Ishikawa (cell line): ENCODE measurements at regions not wholly inside any gene's neighbourhood (a gene's known extent, or its start where the extent isn't known, plus 50 kb on each side); places are given as distances from the start of the nearest gene placed in this dataset.

ENCODE experiments used
- CEBPB ChIP-seq: IDR thresholded peaks from 2 replicates; pipeline ENCODE4 v1.6.1; 2012
- CREB1 ChIP-seq: IDR thresholded peaks from 2 replicates; pipeline ENCODE4 v1.6.1; 2012; ENCODE audit warnings: low read depth
- EGR1 ChIP-seq: IDR thresholded peaks from 2 replicates; pipeline ENCODE4 v1.6.1; 2012
- EP300 ChIP-seq: IDR thresholded peaks from 2 replicates; pipeline ENCODE4 v1.6.1; 2012; ENCODE audit warnings: borderline replicate concordance
- FOXM1 ChIP-seq: IDR thresholded peaks from 2 replicates; pipeline ENCODE4 v1.6.1; 2012; ENCODE audit warnings: low read depth, borderline replicate concordance
- NFIC ChIP-seq: IDR thresholded peaks from 2 replicates; pipeline ENCODE4 v1.6.1; 2012
- RAD21 ChIP-seq: IDR thresholded peaks from 2 replicates; pipeline ENCODE4 v1.6.1; 2012; ENCODE audit warnings: low read depth
- TAF1 ChIP-seq: IDR thresholded peaks from 2 replicates; pipeline ENCODE4 v1.6.1; 2012; ENCODE audit warnings: low read depth, mild to moderate bottlenecking
- TCF12 ChIP-seq: IDR thresholded peaks from 2 replicates; pipeline ENCODE4 v1.6.1; 2012; ENCODE audit warnings: low read depth
- TEAD4 ChIP-seq: IDR thresholded peaks from 2 replicates; pipeline ENCODE4 v1.6.1; 2012
- YY1 ChIP-seq: IDR thresholded peaks from 2 replicates; pipeline ENCODE4 v1.6.1; 2012; ENCODE audit warnings: low read depth
- ZBTB7A ChIP-seq: IDR thresholded peaks from 2 replicates; pipeline ENCODE4 v1.6.1; 2012; ENCODE audit warnings: low read depth
- TF ChIP-seq, protein P1 (sequence below): IDR thresholded peaks from 2 replicates; pipeline ENCODE4 v1.6.1; 2012
- TF ChIP-seq, protein P2 (sequence below): IDR thresholded peaks from 2 replicates; pipeline ENCODE4 v1.6.1; 2012; ENCODE audit warnings: low read depth, mild to moderate bottlenecking
- TF ChIP-seq, protein P3 (sequence below): IDR thresholded peaks from 2 replicates; pipeline ENCODE4 v1.6.1; 2012

DNA sequence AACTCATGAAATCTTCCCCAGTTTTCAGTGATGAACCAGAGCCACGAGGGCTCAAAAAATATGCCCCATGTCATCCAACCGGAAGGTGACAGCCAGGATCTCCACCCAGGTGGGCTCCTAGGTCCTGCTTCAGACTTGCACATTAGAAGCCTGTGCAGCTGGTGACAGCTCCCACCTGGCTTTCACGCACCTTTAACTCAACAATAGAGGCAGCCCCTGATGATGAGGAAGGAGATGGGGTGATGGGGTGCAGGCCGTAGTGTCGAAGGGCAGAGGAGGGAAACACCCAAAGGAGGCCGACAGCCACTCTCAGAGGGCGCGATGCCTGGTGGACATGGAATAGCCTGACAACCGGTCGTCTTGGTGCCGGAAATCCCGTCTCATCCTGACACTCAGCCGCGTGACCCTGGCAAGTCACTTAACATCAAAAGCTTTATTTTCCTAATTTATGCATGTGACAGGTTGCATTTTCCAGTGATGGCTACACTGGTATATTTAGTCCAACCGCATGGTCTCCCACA lies 118.0 kb downstream of the SOX1 start:
- no peak for TF ChIP-seq CREB1
- no peak for TF ChIP-seq YY1
- TF ChIP-seq NFIC: no peak

DNA sequence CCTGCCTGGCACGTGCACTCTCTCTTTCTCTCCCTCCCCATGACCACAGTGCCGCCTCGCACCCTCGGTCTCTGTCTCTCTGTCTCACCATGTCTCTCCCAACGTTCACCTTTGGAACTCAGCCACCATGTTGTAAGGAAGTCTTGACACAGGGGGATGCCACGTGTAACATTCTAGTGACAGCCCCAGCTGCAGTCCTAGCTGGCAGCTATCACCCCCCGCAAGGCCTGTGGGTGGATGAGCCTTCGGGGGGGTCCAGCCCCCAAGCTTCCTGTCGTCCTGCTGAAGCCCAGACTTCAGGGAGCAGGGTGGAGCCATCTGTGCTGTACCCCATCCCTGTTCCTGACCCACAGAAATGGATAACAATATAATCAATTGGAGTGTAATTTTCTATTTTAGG lies 118.5 kb downstream of the SOX1 start:
- no peak for TF ChIP-seq TCF12

DNA sequence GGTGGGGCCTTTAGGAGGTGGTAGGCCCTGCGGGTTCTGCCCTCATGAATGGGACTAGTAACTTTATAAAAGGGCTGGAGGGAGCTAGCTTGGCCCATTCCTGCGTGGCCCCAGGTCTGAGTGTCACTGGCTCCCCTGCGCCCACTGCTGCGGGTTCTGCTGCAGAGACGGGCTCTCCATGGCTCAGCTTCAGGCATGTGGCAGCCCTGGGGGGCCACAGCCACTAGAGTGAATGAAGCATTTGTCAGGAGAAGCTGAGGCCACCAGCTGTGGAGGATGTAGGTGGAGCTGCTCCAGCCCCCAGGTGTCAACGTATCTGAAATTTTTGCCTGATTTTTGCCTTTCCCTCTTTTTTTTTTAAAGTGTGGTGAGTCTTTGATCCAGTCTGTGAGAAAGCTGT lies 119.1 kb downstream of the SOX1 start:
- no peak for TF ChIP-seq EGR1
- no peak for TF ChIP-seq RAD21
- TF ChIP-seq TEAD4: no peak
- TF ChIP-seq, protein P1, sequence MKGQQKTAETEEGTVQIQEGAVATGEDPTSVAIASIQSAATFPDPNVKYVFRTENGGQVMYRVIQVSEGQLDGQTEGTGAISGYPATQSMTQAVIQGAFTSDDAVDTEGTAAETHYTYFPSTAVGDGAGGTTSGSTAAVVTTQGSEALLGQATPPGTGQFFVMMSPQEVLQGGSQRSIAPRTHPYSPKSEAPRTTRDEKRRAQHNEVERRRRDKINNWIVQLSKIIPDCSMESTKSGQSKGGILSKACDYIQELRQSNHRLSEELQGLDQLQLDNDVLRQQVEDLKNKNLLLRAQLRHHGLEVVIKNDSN: no peak
- TF ChIP-seq NFIC: no peak
- no peak for TF ChIP-seq EP300
- no peak for TF ChIP-seq ZBTB7A
- no peak for TF ChIP-seq FOXM1
- TF ChIP-seq CEBPB: no peak
- no peak for TF ChIP-seq TCF12
- no peak for TF ChIP-seq CREB1
- TF ChIP-seq, protein P2, sequence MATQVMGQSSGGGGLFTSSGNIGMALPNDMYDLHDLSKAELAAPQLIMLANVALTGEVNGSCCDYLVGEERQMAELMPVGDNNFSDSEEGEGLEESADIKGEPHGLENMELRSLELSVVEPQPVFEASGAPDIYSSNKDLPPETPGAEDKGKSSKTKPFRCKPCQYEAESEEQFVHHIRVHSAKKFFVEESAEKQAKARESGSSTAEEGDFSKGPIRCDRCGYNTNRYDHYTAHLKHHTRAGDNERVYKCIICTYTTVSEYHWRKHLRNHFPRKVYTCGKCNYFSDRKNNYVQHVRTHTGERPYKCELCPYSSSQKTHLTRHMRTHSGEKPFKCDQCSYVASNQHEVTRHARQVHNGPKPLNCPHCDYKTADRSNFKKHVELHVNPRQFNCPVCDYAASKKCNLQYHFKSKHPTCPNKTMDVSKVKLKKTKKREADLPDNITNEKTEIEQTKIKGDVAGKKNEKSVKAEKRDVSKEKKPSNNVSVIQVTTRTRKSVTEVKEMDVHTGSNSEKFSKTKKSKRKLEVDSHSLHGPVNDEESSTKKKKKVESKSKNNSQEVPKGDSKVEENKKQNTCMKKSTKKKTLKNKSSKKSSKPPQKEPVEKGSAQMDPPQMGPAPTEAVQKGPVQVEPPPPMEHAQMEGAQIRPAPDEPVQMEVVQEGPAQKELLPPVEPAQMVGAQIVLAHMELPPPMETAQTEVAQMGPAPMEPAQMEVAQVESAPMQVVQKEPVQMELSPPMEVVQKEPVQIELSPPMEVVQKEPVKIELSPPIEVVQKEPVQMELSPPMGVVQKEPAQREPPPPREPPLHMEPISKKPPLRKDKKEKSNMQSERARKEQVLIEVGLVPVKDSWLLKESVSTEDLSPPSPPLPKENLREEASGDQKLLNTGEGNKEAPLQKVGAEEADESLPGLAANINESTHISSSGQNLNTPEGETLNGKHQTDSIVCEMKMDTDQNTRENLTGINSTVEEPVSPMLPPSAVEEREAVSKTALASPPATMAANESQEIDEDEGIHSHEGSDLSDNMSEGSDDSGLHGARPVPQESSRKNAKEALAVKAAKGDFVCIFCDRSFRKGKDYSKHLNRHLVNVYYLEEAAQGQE: no peak
- TF ChIP-seq, protein P3, sequence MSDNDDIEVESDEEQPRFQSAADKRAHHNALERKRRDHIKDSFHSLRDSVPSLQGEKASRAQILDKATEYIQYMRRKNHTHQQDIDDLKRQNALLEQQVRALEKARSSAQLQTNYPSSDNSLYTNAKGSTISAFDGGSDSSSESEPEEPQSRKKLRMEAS: no peak
- TF ChIP-seq TAF1: no peak
- no peak for TF ChIP-seq YY1

DNA sequence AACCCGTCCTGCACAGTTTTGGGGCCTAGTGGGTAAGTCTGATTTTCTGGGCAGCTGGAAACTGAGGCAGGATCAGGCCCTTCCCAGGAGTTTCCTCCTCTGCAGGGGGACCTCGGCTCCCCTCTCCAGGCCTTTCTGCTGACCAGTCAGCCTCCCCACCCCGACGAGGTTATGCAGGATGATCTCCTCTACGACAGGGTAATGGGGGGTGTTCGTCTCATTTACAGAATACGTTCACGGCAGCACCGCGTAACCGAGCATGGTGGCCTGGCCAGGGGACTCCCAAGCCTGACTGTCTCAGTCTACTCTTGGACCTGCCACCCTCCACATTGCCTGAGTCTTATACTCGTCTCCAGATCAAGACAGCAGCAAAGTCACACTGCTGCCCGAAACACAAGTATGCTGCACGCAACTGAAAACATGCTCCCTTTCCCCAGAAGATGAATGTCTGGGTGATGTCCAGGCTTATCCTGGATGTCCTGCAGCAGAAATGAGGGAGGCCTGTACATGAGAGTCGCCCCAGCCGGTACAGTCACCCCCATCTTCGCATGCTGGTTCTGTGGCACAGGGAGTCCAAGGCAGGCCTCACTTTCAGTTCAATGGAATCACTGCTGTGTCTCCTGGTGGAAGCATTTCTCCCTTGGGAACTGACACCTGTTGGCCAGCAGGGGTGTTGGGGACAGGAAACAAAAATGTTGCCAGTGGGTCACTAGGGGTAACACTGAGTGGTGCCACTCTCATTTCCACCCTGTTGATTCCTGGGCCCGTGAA lies 120.8 kb downstream of the SOX1 start:
- TF ChIP-seq, protein P1: no peak
- TF ChIP-seq TEAD4 (no peak), TAF1 (no peak), NFIC (no peak), ZBTB7A (no peak), FOXM1 (no peak), TCF12 (no peak), EP300 (no peak), EGR1 (no peak), CREB1 (no peak), CEBPB (no peak)
- TF ChIP-seq, protein P3: no peak

DNA sequence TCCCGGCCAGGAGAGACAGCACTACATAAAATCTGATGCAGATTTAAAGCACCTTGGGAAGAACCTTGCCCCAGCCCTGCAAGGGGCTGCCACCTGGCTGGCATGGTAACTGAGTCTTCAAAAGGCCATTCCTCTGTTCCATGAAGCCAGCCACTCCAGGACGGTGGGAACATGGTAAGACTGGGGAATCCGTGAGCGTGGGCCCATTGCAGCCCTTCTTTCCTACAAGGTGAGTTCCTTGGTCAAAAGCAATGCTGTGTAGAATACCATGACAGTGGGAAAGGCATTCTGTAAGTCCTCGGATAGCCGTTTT lies 121.3 kb downstream of the SOX1 start:
- TF ChIP-seq EGR1 (no peak), TCF12 (no peak), CEBPB (no peak), EP300 (no peak), RAD21 (no peak), CREB1 (no peak), FOXM1 (no peak), TEAD4 (no peak), TAF1 (no peak), YY1 (no peak), NFIC (no peak), ZBTB7A (no peak)
- TF ChIP-seq, protein P3: no peak
- TF ChIP-seq, protein P2: no peak
- TF ChIP-seq, protein P1: no peak
